Embryonic facial prominence (tissue), 1 donor: ENCODE measurements at regions not wholly inside any gene's neighbourhood (a gene's known extent, or its start where the extent isn't known, plus 50 kb on each side); places are given as distances from the start of the nearest gene placed in this dataset.
"Not testable (repeated sequence)": the region's sequence is repeated elsewhere in the genome, so short reads cannot be mapped to it uniquely, and the experiment has no call there.

Experiments used
- DNase-seq: peaks from one replicate; pipeline ENCODE4 v3.0.0-alpha.2; 2016; ENCODE audit errors: extremely low spot score

DNA sequence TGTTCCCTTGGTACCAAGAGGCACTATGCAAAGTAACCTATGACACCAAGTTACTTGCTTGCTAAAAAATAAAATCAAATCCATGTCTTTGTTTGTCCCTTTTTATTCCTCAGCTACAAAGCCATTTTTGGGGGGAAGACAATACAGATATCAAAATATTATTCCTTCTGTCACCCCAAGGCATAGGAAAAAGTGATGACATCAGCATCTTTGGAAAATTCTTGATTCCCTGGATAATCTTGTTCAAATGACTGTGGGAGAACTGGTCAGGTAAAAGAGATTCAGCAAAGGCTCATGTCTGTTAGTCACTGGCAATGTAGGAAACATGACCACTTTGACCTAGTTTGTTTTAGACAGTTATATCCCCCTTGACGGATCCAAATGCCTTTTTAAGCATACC is 373.1 kb downstream of the MAT2B start:
- DNase-seq, result no peak

DNA sequence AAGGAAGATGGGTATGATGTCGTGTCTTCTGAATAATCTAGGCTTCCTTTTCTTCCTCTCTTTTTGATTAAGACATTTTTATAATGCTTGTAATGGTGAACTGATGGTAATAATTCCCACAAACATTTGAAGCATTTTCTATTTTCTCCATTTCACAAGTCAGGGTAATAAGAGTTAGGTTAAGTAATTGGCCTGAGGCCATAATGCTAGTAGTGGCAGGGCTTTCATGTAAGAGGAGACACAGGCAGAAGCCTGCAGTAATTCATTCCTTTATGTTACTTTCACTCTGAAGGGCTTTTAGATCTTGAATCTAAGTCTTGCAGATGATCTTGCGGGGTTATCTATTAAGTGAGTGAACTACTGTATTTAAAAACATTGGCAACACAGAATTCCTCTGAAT is 374.9 kb downstream of the MAT2B start:
- DNase-seq, result no peak

DNA sequence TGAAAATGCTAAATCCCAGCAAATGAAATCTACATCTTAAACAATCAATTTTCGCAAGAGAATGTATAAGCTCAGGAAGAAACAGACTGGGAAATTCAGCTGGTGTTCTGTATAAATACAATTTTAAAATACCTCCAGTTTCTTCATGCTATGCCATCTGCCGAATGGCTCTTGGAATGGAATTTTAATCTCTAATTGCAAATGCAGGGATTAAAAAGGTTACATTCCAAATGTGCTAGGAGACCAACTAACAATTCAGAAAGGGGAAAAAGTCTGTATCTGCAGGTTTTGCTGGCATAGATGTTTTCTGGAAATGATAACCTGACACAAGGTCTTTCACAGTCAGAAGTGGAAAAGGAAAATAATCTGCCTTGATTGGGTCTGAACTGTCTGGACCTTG is 379.7 kb downstream of the MAT2B start:
- no peak for DNase-seq

DNA sequence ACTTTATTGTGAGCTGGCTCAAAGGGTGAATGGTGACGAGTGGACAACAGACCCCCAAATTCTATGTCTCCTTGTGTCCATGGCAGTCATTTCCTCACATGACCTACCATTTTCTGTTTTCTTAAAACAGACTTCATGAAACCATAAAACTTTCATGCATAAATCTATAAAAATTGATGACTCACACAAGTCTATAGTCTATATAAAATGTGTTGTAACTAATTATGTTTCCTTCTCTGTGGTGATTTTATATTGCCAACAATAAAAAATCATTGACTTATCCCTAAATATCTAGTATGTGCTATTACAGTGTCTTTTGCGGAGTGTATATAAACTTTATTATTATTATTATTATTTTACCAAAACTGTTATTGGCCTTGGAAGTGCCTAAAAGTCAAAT is 382.4 kb downstream of the MAT2B start:
- no peak for DNase-seq

DNA sequence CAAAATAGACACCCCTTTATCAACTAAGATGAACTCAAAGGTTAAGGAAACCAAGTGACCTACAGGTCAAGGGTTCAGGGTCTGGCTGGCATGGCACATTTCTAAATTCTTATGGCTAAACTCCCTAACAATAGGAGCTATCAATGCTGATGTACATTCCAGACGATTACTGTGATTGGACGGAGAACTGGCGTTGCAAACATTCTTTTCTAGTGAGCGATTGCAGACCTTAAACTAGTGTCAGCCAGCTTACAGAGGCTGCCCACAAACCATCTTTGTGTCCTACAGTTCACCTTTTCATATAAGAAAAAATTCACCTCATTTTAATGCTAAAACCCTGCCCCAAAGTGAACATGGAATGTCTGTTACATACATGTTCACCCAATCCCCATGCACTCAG is 382.9 kb downstream of the MAT2B start:
- DNase-seq, result no peak

DNA sequence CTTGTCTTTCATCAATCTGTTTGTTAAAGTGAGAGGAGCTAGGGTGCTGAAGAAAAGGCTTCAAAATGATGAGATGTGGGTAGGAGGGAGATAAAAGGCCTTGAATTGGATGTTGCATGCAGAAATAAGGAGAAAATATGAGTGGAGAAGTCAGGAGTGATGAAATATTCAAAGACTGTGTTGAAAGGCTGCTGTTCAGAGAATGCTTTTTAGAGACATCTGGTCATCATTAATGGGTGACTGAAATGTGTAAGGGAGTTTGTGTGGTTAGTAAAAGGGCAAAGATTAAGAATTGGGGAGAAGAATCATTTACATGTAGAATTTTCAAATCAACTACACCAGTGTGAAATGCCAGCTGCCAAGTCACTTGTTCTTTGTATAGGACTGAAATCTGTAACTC is 383.9 kb downstream of the MAT2B start:
- DNase-seq, result no peak

DNA sequence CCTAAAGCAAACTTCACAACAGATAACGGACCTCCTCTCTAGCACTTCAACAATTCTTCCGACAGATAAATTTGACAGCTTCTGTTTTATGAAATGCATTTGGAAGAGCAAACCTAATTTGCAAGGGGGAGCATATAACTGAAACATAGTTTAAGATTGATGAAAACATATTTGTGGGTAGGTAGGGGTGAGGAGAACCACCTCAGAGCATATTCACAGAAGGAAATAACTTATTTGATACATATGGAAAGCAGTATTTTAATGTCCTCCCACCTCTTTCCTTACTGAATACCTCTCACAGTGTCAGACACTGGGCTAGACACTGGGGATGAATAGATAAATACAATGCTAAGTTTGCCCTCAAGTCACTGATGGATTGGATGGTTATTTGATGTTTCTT is 384.8 kb downstream of the MAT2B start:
- DNase-seq, result no peak

DNA sequence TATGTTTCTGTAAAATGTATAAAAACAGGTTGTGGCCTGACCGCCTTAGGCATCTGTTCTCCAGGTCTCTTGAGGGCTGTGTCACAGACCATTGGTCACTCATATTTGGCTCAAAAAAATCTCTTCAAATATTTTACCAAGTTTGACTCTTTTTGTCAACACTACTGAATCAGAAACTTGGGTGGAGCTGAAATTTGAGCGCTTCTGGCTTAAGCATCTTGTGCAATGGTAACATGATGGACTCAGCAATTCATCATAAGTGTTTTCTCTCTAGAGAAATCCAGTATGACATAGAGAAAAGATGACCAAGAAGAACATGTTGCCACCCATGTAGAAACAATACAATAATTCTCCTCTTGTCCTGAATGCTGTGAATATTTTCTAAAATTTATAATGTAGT is 387.9 kb downstream of the MAT2B start:
- no peak for DNase-seq

DNA sequence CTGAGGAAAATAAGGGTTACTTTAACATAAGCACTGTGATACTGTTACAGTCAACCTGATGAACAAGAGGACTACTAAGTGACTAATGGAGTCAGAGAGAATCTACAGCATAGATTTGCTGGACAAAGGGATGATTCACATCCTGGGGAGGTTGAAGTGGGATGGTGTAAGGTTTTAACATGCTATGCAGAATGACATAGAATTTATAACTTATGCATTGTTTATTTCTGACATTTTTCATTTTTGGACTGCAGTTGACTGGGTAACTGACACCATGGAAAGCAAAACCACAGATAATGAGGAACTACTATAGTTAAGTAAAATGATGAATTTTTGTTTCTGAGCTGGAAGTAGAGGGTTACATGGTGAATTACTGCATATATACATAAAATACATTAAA is 389.2 kb downstream of the MAT2B start:
- DNase-seq, result no peak

DNA sequence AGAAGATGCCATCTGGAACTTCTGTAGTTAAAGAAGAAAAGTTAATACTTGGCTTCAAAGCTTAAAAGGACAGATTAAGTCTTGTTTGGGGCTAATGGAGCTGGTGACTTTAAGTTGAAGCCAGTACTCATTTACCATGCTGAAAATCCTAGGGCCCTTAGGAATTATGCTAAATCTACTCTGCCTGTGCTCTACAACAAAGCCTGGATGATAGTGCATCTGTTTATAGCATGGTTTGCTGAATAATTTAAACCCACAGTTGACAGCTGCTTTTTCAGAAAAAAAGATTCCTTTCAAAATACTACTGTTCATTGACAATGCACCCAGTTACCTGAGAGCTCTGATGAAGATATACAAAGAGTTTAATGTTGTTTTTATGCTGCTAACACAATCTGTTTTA is 393.5 kb downstream of the MAT2B start:
- DNase-seq, result no peak

DNA sequence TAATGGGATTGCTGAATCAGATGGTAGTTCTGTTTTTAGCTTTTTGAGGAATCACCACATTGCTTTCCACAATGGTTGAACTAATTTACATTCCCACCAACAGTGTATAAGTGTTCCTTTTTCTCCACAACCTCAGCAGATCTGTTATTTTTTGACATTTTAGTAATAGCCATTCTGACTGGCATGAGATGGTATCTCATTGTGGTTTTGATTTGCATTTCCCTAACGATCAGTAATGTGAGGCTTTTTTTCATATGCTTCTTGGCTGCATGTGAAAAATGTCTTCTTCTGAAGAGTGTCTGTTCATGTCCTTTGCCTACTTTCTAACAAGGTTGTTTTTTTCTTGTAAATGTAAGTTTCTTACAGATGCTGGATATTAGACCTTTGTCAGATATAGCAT is 402.4 kb downstream of the MAT2B start:
- not testable (repeated sequence) for DNase-seq

DNA sequence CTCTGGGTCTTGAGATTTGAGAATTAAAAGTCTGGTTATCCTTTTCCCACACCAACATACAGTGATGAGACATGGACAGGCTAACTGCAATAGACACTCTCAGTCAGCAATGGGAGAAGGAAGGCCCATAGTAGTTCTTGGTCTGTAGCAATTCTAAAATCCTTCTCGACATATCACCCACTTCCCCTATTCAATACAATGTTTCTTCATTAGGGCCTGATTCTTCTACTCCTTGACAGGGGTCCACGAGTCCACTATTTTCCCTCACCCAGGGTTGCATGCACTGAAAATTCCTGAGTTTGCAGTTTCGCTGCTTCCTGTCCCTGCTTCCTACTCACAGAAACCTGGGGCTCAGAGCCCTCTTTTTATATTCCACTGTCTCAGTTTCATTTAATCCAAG is 402.8 kb downstream of the MAT2B start:
- no peak for DNase-seq

DNA sequence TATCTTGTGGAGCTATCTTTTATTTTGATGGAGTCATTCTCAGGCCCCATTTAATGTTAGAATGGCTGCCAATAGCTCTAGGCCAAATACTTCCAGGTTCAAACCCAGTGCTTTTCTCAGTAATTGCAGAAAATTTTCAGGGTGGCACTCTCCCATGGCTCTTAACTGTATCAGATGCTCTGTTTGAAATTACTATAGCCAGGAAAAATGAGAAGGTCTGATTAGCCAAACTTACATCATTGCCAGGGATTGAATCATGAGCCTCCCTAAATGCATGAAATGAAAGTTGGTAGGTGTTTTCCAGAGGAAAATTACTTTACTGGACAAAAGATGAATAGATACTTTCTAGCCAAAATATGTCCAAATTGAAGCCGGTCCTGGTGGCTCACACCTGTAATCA is 404.8 kb downstream of the MAT2B start:
- DNase-seq, result no peak

DNA sequence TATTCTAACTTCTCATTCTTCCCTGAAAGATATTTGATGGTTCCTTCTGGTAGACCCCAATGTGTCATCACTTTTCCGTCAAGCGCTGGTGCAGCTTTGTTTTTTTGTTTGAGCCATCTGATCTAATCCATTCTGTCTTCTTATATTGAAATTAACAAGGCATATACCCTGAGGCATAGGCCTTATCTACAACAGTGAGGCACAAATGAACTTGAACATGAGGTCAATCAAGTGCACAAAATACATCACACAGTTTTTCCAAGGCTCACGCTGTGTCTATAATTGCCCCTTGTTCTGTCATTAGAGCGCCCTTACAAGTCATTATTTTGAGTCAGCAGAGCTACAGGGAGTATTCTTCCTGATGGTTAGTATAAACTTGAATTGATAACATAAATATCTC is 406.6 kb downstream of the MAT2B start:
- DNase-seq, result no peak

DNA sequence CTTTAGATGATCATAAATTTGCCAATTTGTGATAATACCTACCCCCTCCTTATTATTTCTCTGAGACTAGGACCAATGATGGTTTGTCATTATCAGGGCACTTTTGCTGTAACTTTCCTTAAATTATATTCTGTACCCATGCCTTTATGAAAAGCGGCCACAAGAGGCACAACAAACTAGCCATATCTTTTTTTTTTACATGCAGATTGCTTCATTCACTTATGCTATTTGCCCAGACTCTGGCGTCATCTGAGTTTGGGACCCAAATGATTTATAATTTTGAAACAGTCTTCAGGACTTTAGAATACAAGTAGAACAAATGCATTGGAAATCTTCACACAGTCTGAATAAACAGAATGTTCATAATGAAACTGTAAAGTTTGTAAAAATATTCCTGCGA is 408.1 kb downstream of the MAT2B start:
- no peak for DNase-seq

DNA sequence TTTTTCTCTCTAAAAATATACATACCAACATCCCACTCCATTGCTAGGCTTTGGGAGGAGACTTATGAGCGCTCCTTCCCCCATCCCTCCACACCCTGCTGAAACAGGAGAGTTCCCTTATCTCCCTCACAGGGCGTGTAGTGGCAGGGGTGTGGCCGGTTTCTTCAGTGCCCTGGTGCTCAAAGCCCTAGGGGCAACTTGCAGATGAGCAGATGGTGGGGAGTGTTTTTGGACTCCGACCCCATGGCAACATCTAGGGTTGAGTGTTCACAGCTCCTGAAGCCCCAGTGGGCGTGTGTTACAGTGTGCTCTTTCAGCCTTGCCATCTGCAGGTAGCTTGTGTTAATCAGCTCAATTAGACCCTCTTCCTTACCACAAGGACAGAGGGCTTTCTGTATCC is 409.5 kb downstream of the MAT2B start:
- DNase-seq, result no peak

DNA sequence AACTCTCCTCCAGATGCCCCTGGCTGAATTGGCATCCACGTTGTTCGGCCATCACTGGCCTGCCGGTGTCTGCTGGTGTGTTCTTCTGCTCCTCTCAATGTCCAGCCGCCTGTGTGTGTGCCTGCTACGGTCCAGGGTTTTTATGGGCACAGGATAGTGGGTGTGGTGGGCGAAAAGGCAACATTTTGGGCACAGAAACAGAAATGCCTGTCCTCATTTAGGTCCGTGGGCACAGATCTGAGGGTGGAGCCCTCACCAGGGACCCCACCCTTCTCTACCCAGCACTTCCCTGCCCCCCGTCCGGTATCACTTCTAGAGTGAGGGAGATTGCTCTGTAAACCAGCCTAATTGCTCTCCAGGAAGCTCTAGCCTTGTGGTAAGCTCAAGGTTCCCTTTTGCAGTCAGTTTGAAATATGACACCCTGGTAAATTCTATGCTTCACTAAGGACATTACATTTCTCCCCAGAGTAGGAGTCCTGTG is 410.1 kb downstream of the MAT2B start:
- DNase-seq, result no peak

DNA sequence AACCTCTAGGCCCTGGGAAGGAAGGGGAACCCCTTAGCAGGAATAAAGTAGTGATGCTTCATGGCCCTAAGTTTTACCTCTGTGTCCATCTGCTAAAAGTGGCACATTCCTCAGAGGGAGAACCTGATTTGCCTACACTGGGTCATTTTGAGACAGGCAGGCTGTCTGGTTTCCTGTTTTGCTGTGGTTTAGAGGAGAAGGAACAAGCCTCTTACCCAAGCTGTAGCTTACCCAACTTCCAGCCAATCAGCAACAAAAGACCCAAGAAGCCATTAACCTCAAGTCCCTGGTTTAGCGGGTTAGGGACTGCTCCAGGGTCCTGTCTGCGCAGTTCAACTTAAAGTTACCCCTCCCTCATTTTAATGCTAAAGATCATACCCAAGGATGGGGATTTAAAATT is 411.0 kb downstream of the MAT2B start:
- DNase-seq, result no peak

DNA sequence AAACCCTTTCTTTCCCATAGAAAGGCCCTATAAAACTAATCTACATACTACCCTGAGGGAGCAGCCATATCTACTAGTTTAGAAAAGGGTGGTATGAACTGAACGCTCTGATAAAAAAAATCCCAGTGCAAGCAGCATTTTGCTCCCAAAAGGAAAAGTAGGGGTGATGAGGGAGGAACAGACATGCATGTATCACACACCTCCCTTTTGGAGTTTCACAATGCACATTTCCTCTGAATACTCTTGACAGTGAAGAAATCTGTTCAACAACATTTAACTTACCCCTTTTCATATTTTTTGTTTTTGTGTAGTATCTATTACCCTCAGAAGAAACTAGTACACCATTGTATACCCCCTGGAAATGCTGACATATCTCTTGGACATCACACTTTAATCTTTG is 411.4 kb downstream of the MAT2B start:
- DNase-seq, result no peak

DNA sequence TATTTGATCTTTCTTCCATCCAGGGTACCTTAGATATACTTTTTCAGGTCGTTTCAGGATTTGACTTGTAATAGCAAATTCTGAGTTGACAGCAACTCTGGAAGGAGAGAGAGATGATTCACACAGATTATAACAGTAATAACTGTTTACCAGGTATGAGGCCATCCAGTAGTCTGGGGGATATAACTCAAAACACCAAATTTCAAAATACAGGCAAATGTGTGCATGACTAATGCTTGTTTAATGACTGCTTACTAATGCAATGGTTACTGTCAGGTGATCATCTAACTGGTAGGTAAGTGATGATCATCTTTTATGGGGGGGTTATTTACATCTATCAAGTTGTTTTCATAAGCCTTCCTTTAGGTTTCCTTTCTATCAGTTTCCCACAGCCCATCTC is 412.3 kb downstream of the MAT2B start:
- no peak for DNase-seq

DNA sequence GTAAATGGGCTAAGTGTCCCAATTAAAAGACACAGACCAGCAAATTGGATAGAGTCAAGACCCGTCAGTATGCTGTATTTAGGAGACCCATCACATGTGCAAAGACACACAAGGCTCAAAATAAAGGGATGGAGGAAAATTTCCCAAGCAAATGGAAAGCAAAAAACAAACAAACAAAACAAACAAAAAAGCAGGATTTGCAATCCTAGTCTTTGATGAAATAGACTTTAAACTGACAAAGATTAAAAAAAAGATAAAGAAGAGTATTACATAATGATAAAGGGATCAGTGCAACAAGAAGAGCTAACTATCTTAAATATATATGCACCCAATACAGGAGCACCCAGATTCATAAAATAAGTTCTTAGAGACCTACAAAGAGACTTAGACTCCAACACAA is 429.6 kb downstream of the MAT2B start:
- not testable (repeated sequence) for DNase-seq

DNA sequence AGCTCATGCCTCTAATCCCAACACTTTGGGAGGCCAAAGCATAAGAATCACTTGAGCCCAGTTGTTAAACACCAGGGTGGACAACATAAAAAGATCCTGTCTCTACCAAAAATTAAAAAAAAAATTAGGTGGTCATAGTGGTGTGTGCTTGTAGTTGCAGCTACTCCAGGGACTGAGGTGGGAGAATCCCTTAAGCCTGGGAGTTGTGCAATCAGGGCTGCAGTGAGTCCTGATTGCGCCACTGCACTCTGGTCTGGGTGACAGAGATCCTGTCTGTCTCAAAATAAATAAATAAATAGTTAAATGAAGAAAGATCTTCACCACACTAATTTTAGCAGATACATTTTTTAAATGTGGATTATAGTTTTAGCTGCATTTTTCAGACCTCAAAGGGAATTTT is 433.2 kb downstream of the MAT2B start:
- no peak for DNase-seq

DNA sequence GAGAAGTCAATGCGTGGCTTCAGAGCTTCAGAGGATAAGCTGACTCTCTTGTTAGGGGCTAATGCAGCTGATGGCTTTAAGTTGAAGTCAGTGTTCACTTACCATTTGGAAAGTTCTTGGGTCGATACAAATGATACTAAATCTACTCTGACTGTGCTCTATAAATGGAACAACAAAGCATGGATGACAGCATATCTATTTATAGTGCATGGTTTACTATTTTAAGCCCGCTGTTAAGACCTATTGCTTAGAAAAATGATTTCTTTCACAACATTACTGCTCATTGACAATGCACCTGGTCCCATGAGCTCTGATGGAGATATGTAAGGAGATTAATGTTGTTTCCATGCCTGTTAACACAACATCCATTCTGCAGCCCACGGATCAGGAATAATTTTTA is 435.7 kb downstream of the MAT2B start:
- no peak for DNase-seq

DNA sequence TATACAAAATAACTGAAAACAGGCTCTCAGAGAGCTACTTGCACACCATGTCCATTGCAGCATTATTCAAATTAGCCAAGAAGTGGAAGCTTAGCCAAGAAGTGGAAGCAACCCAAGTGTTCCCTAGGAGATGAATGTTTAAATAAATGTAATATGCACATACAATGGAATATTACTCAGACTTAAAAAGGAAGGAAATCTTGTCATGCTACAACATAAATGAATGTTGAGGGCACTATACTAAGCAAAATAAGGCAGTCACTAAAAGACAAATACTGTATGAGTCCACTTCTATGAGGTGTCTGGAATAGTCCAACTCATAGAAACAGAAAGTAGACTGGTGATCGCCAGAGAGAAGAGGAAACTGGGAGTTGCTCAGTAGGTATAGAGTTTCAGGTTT is 438.1 kb downstream of the MAT2B start:
- DNase-seq, result no peak

DNA sequence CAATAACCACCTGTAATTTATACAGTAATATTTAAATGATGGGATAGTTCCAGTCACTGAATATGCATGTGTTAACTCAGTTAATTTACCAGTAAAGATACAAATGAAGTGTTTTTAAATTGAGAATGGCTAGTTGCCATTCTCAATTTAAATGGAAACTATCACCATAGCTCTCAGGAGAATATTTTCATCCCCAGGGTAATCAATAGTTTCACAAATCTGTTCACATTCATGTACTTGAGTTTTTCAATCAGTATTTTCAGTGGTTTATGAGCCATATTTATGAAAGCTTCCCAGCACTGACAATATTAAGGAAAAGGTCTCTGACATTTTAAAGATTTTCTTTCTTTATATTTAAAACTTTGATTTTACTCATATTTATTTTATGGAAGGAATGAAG is 439.3 kb downstream of the MAT2B start:
- DNase-seq, result no peak
